Sigmoid colon (tissue), 3 donors: ENCODE measurements at regions not wholly inside any gene's neighbourhood (a gene's known extent, or its start where the extent isn't known, plus 50 kb on each side); places are given as distances from the start of the nearest gene placed in this dataset.

Source experiments
- POLR2A ChIP-seq, 2 donors: fragments of 450-650 bp; IDR thresholded peaks; one replicate each; pipeline ENCODE4 v1.6.1; 2016; ENCODE audit warnings: antibody characterized with exemption in 2 of 2, mild to moderate bottlenecking in 2 of 2, moderate library complexity in 2 of 2
- TF ChIP-seq, protein P1 (sequence below), 4 experiments: fragments of 450-650 bp in 3 of 4; fragments of 200-600 bp in 1 of 4; IDR thresholded peaks; one replicate each; pipeline ENCODE4 v1.5.1; 2016 to 2019; ENCODE audit warnings: antibody characterized with exemption in 4 of 4, mild to moderate bottlenecking in 3 of 4, moderate library complexity in 2 of 4

DNA sequence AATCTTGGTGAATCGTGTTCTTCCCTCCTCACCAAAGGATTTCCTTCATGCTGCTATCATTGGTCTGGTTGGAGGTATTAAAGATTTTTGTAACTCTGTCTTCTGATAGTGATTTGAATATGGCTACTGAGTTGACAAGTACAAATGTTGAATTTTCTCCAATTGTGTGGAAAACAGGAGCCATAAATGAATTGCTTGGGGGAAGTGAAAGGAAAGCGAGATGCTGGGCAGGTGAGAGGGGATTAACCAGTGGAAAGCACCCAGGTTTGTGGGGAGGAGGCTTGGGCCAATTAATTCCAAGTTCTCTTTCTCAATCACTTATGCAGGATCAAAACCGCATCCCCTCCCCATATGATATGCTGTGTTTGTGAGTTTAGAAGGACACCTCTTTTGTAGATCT is 372.5 kb downstream of the IL20RB start:
- no peak for TF ChIP-seq POLR2A (IDR thresholded peaks at IDR 0.05)
- TF ChIP-seq, protein P1, sequence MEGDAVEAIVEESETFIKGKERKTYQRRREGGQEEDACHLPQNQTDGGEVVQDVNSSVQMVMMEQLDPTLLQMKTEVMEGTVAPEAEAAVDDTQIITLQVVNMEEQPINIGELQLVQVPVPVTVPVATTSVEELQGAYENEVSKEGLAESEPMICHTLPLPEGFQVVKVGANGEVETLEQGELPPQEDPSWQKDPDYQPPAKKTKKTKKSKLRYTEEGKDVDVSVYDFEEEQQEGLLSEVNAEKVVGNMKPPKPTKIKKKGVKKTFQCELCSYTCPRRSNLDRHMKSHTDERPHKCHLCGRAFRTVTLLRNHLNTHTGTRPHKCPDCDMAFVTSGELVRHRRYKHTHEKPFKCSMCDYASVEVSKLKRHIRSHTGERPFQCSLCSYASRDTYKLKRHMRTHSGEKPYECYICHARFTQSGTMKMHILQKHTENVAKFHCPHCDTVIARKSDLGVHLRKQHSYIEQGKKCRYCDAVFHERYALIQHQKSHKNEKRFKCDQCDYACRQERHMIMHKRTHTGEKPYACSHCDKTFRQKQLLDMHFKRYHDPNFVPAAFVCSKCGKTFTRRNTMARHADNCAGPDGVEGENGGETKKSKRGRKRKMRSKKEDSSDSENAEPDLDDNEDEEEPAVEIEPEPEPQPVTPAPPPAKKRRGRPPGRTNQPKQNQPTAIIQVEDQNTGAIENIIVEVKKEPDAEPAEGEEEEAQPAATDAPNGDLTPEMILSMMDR (IDR thresholded peaks at IDR 0.05): no peak
